Glutamatergic neuron (in vitro differentiated cells): ENCODE measurements at regions not wholly inside any gene's neighbourhood (a gene's known extent, or its start where the extent isn't known, plus 50 kb on each side); places are given as distances from the start of the nearest gene placed in this dataset.

ENCODE experiments used
- DNase-seq: peaks from one replicate; pipeline ENCODE4 v3.0.0; 2022
- H3K27ac Mint-ChIP-seq: one replicate; pipeline ENCODE4 v1.8.0; 2020; ENCODE audit warnings: mild to moderate bottlenecking, mixed read lengths, inconsistent platforms; ENCODE audit not compliant: unreplicated experiment
- H3K27me3 Mint-ChIP-seq: one replicate; pipeline ENCODE4 v1.8.0; 2020; ENCODE audit warnings: mild to moderate bottlenecking, moderate library complexity, mixed read lengths, inconsistent platforms; ENCODE audit not compliant: unreplicated experiment
- H3K36me3 Mint-ChIP-seq: one replicate; pipeline ENCODE4 v1.8.0; 2020; ENCODE audit warnings: mild to moderate bottlenecking, mixed read lengths, inconsistent platforms; ENCODE audit not compliant: unreplicated experiment
- H3K4me1 Mint-ChIP-seq: one replicate; pipeline ENCODE4 v1.8.0; 2020; ENCODE audit warnings: mild to moderate bottlenecking, low read depth, mixed read lengths, inconsistent platforms; ENCODE audit not compliant: unreplicated experiment
- H3K4me3 Mint-ChIP-seq: one replicate; pipeline ENCODE4 v1.8.0; 2020; ENCODE audit warnings: mild to moderate bottlenecking, mixed read lengths, inconsistent platforms; ENCODE audit not compliant: unreplicated experiment
- H3K9me3 Mint-ChIP-seq: one replicate; pipeline ENCODE4 v1.8.0; 2020; ENCODE audit warnings: mild to moderate bottlenecking, moderate library complexity, mixed read lengths, inconsistent platforms; ENCODE audit not compliant: unreplicated experiment
- CTCF ChIP-seq: fragments of 200-600 bp; sonication (generic); IDR thresholded peaks from one replicate; pipeline ENCODE4 v1.5.0; 2021; ENCODE audit not compliant: partially characterized antibody, unreplicated experiment

- DNase-seq = no peak
- H3K36me3 Mint-ChIP-seq = peaks cover 8% of the 10 kb centered on the region
- H3K27me3 Mint-ChIP-seq = no peaks in the 10 kb centered on the region
- no peak for TF ChIP-seq CTCF
- H3K9me3 Mint-ChIP-seq = peaks cover 6% of the 10 kb centered on the region
- no peak overlapping the region for H3K27ac Mint-ChIP-seq
- H3K4me1 Mint-ChIP-seq = peaks cover 2% of the 10 kb centered on the region
- no peak overlapping the region for H3K4me3 Mint-ChIP-seq
Measured at GRCh38 chr2:240325016-240326007, 110.2 kb upstream of the GPC1 start.

GRCh38 chr2:240326246-240326645, 109.2 kb upstream of the GPC1 start:
- Mint-ChIP-seq H3K4me3 (no peak overlapping the region), H3K27ac (no peak overlapping the region), H3K4me1 (peaks cover 2% of the 10 kb centered on the region), H3K9me3 (peaks cover 4% of the 10 kb centered on the region), H3K27me3 (no peaks in the 10 kb centered on the region), H3K36me3 (peaks cover 10% of the 10 kb centered on the region)
- DNase-seq = no peak
- TF ChIP-seq CTCF = no peak

GRCh38 chr2:240326886-240327285, 108.6 kb upstream of the GPC1 start:
- no peak for TF ChIP-seq CTCF
- H3K27me3 Mint-ChIP-seq = no peaks in the 10 kb centered on the region
- peaks cover 8% of the 10 kb centered on the region for H3K9me3 Mint-ChIP-seq
- no peak for DNase-seq
- H3K4me3 Mint-ChIP-seq = no peak overlapping the region
- H3K27ac Mint-ChIP-seq = no peak overlapping the region
- H3K4me1 Mint-ChIP-seq = peaks cover 2% of the 10 kb centered on the region
- peaks cover 15% of the 10 kb centered on the region for H3K36me3 Mint-ChIP-seq

- peaks cover 22% of the 10 kb centered on the region for H3K36me3 Mint-ChIP-seq
- H3K9me3 Mint-ChIP-seq = peaks cover 10% of the 10 kb centered on the region
- TF ChIP-seq CTCF = no peak
- H3K4me3 Mint-ChIP-seq = no peak overlapping the region
- no peak for DNase-seq
- no peak overlapping the region for H3K27ac Mint-ChIP-seq
- peaks cover 2% of the 10 kb centered on the region for H3K4me1 Mint-ChIP-seq
- no peaks in the 10 kb centered on the region for H3K27me3 Mint-ChIP-seq
Measured at GRCh38 chr2:240327566-240327965, 107.9 kb upstream of the GPC1 start.

GRCh38 chr2:240328526-240328925, 106.9 kb upstream of the GPC1 start:
- Mint-ChIP-seq H3K27me3 (peaks cover 2% of the 10 kb centered on the region), H3K4me1 (peaks cover 2% of the 10 kb centered on the region), H3K36me3 (peaks cover 23% of the 10 kb centered on the region), H3K27ac (no peak overlapping the region), H3K4me3 (no peak overlapping the region), H3K9me3 (peaks cover 10% of the 10 kb centered on the region)
- no peak for DNase-seq
- TF ChIP-seq CTCF = no peak
